Activated CD8-positive, alpha-beta memory T cell treated with anti-CD3 and anti-CD28 coated beads for 4 hours (primary cell): ENCODE measurements at regions not wholly inside any gene's neighbourhood (a gene's known extent, or its start where the extent isn't known, plus 50 kb on each side); places are given as distances from the start of the nearest gene placed in this dataset.

Experiments used
- DNase-seq, 2 donors: peaks; one replicate each; pipeline ENCODE4 v3.0.0-alpha.2; 2020; ENCODE audit warnings: low read depth in 2 of 2

DNA sequence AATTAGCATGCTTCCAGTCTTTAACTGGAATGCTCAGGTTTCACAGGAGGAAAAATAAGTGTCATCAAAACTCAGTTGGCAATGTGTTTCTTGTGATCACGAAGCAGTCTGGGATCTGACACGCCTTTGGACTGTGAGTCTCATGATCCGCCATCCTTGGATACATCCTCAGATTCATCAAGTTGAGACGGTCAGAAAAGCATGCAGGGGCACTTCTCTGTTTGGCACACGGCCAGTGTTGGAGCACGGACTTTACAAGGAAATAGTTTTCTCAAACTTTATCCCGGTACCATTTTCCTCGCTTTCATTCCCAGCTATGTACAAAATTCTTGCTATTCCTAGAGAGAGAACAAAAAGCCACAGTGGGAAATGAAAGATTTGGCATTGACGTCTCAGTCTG, 88.4 kb upstream of the PARP11 start:
- DNase-seq, result no peak

DNA sequence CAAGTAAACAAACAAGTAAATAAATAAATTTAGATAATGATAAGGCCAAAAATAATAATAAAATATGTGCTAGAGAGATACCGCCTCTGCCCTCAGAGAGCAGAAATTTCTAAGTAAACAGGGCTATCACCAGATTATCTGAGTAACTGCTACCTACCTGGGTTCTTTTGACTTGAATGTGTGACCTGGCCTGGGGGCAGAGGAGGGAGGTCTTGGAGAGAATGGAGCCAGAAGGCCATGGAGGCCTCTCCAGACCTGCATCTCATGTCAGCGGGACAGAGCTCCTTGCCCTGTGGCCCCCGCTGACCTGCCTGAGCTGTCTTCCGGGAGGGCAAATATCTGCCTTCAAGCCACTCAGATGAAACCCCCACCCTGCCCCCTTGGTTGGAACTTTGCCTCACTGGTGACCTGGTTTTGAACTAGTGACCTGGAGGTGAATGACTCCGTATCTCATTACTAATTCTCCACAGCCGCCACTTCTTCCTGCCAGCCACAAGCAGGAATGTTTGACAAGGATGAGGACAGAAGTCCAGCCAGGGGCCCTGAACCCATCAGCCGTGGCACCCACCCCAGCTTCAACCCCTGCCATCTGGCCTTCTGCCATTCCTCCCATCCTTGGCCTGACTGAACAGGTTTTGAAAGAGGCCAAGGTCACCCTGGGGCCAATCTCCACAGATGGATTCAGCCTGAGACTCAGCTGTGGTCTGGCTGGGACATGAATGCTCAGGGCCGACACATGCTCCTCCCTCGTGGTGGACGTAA, 86.8 kb upstream of the PARP11 start:
- DNase-seq, result no peak

DNA sequence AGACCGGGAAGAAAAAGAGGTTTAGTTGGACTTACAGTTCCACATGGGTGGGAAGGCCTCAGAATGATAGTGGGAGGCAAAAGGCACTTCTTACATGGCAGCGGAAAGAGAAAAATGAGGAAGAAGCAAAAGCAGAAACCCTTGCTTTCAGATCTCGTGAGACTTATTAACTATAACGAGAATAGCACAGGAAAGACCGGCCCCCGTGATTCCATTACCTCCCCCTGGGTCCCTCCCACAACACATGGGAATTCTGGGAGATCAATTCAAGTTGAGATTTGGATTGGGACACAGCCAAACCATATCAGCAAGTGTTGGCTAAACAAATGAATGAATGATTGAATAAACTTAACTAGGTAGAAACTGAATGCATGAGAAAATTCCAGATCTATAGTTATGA, 85.3 kb upstream of the PARP11 start:
- no peak for DNase-seq

DNA sequence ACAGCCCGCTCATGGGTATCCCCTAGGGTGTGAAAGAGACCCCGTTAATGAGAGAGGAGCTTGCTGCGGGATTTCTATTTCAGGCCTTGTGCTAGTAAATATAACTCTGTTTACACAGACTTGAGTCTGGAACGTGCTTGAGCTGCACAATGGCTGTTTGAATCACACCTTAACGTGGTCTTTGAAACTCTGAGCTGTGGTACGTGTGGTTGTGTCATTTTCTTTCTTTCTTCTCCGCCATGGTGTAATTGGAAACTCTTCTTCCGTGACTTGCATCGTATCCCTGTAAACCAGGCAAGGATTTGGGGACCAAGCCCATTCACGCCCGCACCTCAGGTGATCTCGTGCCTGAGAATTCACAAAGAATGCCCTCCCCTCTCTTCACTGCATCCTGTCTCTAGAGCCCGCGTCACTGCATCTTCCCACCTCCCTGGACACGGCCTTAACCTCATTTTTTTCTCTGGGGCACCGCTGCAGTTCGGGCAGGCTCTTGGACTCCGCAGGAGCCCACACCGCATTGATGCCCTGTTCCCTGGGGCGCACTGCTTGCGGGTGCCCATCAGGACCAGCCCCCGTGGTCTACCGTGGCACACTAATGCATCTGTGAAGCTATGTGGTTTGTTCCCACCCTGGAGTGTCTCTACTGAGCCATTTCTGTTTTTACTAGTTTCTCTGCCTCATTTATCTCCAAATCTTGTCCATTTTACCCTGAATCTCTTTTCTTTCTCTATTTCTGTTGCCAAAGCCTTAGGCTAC, 78.4 kb upstream of the PARP11 start:
- DNase-seq, result no peak

DNA sequence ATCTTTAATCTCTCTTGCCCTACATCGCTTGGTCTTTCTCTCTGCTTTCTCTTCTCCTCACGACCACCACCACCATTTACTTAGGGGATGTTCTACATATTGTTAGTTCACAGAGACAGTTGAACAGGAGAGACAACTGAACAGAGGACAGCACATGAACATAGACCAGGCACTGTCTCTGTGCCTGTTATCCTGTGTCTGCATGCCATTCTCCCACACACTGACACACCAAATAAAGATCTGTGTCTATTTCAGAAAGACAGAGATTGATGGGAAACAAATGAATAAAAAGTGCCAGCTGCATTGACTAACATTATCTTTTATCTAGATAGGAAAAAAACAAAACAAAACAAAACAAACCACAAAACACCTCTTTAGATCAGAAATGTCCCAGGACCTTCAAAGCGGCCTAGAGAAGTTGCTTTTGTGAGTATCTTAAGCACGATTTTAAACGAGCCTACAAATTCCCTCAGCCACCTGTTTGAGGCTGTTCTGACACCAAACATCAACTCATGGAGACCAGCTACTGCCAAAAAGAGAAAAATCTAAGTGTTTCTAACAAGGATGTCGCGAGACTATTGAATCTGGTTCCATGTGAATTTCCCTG, 77.6 kb upstream of the PARP11 start:
- DNase-seq, result no peak

DNA sequence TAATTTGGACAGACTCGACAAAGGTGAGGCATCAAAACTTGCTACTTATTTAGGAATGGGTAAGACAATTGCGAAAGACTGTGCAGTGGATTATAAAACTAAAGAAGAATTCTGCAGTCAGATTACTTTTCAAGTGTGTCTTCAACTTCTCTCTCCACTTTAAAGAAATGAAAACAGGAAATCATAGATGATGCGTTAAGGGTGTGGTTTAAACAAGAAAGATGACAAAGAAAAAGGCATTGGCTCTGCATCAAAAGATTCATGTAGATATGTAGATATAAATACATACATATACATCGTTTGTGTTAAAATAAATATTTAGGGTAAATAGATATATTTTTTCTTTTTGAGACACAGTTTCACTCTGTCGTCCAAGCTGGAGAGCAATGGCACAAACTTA, 74.6 kb upstream of the PARP11 start:
- no peak for DNase-seq

DNA sequence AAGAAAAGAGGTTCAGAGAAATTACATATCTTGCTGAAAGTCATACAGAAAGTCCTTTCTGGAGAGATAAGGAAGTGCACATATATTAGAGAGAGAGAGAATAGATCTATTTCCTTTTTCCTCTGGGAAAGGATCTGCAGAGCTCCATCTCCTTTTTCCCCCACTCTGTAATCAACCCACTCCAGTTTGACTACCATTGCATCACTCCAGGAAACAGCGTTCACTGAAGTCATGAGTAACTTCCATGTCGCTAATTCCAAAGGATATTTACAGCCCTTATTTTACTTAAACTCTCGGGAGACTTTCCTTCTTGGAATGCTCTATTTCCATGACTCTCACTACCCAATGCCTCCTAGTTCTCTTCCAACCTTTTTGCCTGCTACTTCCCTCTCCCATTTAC, 72.5 kb upstream of the PARP11 start:
- DNase-seq, result no peak

DNA sequence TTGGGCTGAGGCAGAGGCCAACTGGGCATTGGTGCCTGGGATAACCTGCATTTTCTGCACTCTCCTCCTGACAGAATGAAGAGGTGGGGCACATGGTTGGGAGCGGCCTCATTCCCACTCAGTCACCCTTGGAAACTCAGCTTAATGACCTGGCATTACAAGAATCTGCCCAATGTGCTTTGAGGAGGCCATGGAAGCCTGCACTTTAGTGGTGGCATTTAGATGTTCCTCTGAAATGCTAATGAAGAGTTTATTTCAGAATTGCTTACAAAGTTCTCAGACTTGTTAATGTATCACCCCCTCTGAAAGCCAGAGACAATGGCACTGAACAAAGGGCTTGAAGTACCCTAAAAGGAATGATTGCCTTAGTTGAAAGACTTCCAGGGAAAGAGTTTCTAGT, 71.4 kb upstream of the PARP11 start:
- DNase-seq, result no peak

DNA sequence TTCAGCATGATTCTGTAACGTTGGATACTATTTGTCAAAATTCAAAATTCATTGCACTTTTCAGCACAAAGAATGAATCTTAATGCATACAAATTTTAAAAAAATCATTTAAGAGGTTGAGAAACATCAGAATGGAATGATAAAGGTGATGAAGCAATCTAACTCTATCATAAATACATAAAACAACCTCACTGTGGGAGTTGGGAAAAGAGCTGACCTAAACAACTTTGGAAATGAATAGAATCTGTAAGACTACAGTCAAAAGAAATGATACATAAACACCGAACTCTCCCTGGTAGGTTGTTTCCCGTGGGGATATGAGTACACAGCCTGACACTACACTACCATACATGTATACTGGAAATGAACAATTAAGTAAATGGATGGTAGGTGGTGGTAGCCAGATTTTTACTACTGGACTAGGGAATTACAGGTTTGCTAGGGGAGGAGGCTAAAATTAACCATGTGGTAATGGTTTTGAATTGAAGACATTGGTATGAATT, 64.9 kb upstream of the PARP11 start:
- DNase-seq, result no peak

DNA sequence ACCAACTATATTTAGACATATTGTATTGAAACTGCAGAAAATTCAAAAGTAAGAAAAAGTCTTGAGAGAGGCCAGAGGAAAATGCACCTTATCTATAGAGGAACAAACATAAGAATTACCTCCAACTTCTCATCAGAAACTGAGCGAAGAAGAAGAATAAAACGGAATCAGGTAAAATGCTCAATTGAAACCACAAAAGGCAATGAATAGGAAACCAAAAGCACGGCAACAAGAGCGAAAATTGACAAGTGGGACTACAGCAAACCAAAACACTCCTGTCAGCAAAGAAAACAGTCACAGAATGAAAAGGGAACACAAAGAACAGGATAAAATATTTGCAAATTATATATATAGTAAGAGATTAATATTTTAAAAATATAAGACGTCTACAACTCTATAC, 61.9 kb upstream of the PARP11 start:
- no peak for DNase-seq

DNA sequence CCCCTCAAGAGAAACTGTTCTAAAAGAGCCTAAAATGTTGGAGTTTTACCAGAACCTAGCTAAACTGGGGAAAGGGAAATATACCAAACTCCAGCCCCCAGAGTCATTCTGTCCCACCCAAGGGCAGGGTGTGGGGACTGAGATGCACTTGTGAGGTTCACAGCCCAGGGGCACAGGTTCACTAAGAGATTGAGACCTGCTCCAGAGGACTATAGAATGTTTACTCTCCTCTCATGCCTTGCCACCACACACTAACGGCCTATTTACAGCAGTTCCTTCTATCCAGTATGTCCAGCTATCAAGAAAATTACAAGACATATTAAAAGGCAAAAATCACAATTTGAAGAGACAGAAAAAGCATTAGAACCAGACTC, 60.6 kb upstream of the PARP11 start:
- no peak for DNase-seq

DNA sequence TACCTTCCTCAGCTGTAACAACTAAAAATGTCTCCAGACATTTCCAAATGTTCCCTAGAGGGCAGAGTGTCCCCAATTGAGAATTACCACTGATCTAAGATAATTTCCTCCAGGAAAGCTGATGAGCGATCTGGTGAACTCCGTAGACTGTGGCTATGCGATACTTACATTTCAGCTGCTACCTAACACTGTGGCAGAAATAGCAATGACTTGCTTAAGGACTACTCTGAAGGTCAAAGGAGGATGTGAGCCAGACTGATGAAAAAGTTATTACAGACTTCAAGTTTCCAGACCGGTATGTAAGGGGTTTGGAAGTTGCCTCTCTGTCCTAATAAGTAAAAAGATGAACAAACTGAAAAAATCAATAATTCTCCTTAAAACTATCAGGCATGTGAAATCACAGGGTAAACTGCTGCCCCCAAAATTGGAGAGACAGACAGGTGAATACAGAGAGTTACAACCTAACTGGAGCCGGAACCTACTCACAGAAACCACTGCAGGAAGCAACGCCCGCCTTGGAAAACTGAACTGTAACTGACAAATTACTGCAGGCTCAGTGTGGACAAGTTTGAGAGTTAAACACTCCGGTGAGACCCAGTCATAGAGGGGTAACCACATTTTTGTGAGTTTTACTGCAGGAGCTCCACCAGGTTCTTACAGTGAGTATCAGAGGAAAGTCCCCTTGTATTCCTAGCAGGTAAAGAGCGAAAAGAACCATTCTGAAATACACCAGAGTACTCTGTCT, 60.0 kb upstream of the PARP11 start:
- no peak for DNase-seq

DNA sequence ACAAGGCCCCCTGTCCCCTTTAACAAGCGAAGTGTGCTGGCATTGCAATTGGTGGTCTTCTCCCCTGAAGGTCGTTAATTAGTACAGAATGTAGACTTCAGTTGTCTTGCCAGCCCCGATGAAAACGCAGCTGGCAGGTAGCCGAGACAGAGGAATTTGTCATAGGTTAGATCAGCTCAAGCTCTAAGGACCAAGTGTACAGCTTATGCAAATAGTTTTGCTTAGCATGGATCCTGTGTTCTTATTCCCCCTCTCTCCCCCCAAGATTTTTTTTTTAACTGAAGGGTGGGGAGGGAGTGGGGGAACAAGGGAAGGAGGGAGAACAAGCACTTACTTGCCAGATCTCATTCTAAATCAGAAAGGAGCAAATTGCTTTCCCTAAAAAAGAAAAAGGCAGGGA, 58.6 kb upstream of the PARP11 start:
- no peak for DNase-seq

DNA sequence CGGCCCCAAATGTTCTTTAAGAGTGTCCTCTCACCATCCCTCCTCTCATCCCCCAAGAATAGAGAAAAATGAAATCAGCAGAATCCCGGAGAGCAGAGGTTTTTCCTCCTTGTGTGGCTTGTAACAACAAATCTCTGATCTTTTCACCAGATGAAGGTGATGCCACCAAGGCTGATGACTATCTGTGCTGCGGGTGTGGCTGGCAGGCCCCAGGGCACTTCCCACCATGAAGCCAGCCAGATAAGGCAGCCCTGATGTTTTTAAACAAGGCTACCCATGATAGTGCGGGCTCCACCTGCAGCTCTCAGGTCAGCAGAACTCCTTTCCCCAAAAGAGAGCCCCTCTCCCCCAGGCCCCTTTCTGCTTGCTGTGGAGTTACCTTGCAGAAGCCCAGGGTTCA, 58.0 kb upstream of the PARP11 start:
- no peak for DNase-seq

DNA sequence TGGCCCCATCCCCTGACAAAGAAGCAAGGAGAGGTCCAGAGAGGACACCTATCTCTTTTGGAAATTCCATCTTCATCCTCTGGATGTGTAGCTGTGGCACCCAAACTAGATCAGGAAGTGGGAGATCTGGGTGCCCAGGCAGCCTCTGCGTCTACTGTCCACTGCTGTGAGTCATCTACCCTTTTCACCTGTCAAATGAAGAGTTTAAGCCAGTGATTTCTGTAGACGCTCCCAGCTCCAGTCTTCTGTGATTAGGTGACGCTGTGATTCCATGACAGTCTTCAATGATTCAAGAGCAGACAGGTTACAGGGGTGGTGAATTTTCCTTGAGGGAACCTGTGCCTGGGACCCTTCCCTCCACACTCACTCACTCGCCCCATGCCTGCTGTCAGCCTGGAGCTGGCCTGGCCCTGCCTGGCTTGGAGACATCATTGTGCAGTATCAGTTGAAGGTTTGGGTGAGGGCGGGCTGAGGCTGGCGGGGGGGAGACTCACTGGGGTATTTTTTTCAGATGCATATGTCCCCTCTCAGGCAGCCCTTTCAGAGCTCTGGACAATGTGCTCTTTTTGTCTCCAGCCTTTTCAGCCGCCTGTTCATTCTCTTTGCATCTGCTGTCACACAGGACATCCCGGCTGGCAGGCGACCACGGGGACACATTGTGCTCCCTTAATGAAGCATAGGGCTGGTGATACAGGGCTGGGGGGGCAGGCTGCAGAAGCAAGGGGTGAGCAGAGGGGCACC, 56.8 kb upstream of the PARP11 start:
- no peak for DNase-seq

DNA sequence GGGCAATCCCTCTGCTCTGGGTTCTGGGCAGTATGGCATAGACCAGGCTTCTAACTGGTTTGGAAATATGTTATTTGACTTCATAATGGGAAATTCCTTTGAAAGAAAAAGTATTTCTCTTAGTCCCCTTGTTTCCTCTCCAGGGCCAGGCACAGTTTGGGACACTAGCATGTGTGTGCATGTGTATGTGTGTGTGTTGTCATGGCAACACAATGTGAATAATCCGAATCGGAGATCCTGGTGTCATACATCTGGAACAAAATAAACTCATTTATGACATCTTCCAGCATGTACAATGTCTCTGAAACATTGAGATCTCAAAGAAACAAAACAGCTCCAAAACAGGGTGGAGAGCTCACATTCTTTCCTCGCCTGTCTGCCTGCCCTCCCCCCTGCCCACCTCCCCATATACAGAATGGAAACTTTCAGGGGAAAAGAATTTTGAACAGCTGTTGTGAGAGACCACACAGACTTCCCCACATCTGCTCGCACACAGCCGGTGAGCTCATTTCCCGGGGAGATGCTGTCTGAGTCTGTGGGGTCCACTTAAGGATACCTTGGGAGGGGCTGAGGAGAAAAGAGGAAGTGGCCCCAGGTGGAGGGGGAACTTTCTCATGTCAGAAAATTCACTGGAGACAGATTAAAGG, 55.5 kb upstream of the PARP11 start:
- DNase-seq, result no peak

DNA sequence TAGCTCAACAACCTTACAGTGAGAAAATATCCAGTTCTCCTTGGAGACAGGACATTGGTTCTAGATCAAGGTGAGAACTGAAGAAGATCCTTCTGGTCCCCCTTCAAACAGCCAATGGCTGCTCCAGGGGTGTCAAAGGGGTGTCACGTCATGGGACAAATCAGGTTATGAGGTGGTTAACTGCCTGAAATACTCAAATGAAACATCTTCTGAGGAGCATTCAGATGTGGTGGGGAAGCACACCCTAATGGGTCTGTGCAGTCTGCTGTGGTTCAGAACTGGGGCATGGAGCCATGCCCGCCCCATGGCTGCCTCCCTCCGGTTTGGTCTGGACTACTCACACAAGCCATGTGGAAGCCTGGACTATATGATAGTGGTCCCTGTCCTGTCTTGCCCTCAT, 52.4 kb upstream of the PARP11 start:
- DNase-seq, result no peak

DNA sequence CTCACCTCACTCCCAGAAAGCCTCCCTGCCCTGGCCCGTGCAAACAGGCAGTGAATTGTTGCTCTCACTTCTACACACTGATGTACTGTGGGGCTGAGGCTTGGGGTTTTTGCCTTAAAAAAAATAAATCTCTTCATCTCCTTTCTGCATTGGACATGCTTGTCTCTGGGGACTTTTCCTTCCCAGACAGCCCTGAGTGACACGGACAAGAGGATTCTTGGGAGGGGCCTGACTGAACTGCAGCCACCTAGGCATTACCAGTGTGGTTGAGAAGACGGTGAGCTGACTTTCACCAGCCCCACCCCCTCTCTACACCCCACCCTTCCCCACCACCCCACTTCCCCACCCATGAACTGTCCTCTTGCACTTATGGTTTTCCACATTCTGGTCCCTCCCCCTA, 51.6 kb upstream of the PARP11 start:
- no peak for DNase-seq

DNA sequence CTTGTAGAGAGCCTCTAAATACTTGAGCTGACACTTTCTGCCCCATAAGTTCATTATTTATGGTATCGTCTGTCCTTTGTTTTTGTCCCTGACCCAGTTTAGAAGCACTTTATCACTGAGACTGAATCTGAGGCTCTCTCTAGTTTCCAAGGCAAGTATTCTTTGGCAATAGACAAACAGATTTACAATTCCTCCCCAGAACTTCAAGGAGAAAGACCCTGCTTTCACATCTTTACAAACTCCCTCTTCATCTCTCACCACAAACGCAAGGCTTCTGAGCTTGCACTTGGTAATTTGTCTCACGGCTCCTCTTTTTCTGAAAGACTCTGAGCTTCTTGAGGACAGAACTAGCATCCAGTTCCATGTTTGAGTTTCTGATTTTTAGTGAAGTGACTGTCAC, 49.8 kb upstream of the PARP11 start:
- no peak for DNase-seq
